OCI-LY7 (cell line): ENCODE measurements at regions not wholly inside any gene's neighbourhood (a gene's known extent, or its start where the extent isn't known, plus 50 kb on each side); places are given as distances from the start of the nearest gene placed in this dataset.

ENCODE experiments used
- EZH2phosphoT487 ChIP-seq: fragments of 200-600 bp; sonication (generic); IDR thresholded peaks from 2 replicates; pipeline ENCODE4 v1.6.1; 2018; ENCODE audit warnings: low read depth, borderline replicate concordance, mild to moderate bottlenecking, mixed run types, antibody characterized with exemption, low read length, moderate library complexity, mixed read lengths
- TF ChIP-seq, protein P1 (sequence below): fragments of 200-600 bp; sonication (generic); conservative IDR thresholded peaks from 2 replicates; pipeline ENCODE4 v1.5.1; 2014; ENCODE audit warnings: mild to moderate bottlenecking, antibody characterized with exemption, low read length, moderate library complexity, mixed read lengths

DNA sequence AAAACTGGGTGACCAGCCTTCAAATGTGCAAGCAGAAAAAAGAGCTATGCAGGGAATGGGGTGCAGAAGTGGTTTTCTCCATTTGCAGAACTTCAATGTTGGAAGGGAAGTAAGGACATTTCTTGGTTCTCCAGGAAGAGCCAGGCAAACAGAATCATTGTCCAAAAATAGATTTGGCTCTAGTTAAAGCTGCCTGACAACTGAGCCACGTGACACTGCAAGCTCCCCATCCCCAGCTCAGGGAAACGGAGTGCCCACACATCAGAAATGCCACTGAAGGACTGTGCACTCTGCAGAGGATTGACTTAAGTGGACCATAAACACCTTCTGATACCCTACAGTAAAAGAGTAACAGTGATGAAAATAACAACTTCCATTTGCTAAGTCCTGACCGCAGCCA lies 195.6 kb upstream of the NSMCE3 start:
- TF ChIP-seq, protein P1, sequence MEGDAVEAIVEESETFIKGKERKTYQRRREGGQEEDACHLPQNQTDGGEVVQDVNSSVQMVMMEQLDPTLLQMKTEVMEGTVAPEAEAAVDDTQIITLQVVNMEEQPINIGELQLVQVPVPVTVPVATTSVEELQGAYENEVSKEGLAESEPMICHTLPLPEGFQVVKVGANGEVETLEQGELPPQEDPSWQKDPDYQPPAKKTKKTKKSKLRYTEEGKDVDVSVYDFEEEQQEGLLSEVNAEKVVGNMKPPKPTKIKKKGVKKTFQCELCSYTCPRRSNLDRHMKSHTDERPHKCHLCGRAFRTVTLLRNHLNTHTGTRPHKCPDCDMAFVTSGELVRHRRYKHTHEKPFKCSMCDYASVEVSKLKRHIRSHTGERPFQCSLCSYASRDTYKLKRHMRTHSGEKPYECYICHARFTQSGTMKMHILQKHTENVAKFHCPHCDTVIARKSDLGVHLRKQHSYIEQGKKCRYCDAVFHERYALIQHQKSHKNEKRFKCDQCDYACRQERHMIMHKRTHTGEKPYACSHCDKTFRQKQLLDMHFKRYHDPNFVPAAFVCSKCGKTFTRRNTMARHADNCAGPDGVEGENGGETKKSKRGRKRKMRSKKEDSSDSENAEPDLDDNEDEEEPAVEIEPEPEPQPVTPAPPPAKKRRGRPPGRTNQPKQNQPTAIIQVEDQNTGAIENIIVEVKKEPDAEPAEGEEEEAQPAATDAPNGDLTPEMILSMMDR: no peak
- TF ChIP-seq EZH2phosphoT487: no peak
